Adrenal gland (tissue), 9 donors: ENCODE measurements at regions not wholly inside any gene's neighbourhood (a gene's known extent, or its start where the extent isn't known, plus 50 kb on each side); places are given as distances from the start of the nearest gene placed in this dataset.

ENCODE experiments used
- DNase-seq, 7 donors: peaks; one replicate each; pipeline ENCODE4 v3.0.0-alpha.2; 2019 to 2020
- H3K27ac ChIP-seq, 5 donors: fragments of 200-600 bp; sonication (generic) in 4 of 5; 1 replicate in 3 of 5; 2 replicates in 2 of 5; pipeline versions ENCODE4 v1.5.1 to v1.8.0; 2016 to 2020; ENCODE audit warnings: mild to moderate bottlenecking in 1 of 5
- H3K27me3 ChIP-seq: fragments of 200-600 bp; 2 replicates; pipeline ENCODE4 v1.8.0; 2021
- H3K36me3 ChIP-seq, 2 donors: fragments of 200-600 bp; replicated peaks in 1 of 2; 1 replicate in 1 of 2; 2 replicates in 1 of 2; pipeline versions ENCODE4 v1.5.1 to v1.8.0; 2018 to 2022
- H3K4me1 ChIP-seq, 2 donors: fragments of 200-600 bp; replicated peaks in 1 of 2; 1 replicate in 1 of 2; 2 replicates in 1 of 2; pipeline versions ENCODE4 v1.5.1 to v1.8.0; 2018 to 2021
- H3K4me3 ChIP-seq, 4 donors: fragments of 200-600 bp; sonication (generic) in 3 of 4; one replicate each; pipeline ENCODE4 v1.5.1; 2016 to 2018
- H3K9me3 ChIP-seq, 3 donors: fragments of 200-600 bp; sonication (generic) in 1 of 3; replicated peaks in 1 of 3; 1 replicate in 2 of 3; 2 replicates in 1 of 3; pipeline versions ENCODE4 v1.5.1 to v1.8.0; 2016 to 2021
- CTCF ChIP-seq, 6 experiments: fragments of 450-650 bp in 4 of 6; fragments of 200-600 bp in 2 of 6; sonication (generic) in 1 of 6; IDR thresholded peaks; 1 replicate in 5 of 6; 2 replicates in 1 of 6; pipeline versions ENCODE4 v1.5.1 to v1.8.0; 2016 to 2021; ENCODE audit warnings: antibody characterized with exemption in 6 of 6, mild to moderate bottlenecking in 2 of 6, moderate library complexity in 1 of 6
- POLR2A ChIP-seq, 2 donors: fragments of 450-650 bp; IDR thresholded peaks; one replicate each; pipeline ENCODE4 v1.6.1; 2017; ENCODE audit warnings: antibody characterized with exemption in 2 of 2, mild to moderate bottlenecking in 2 of 2, moderate library complexity in 1 of 2
- WGBS, 4 donors: extraction: QIAGEN DNeasy Blood & Tissue Kit in 2 of 4; methylation state at CpG; one replicate each; pipeline versions ENCODE4 v1.1.5 to v1.1.7; 2013 to 2017; 5-methylcytosine and 5-hydroxymethylcytosine counted together
- intact Hi-C, 2 donors: fragments of 100-400 bp; cut with DNase I; formaldehyde crosslinking; loops; one replicate each; pipeline versions ENCODE4 v1.14.1 to v1.15.0; 2022 to 2023
- donor health status: healthy with polysubstance abuse.
- donor health status: Bipolar disorder and iron deficiency.
- donor health status: DM: yes; HTN: yes; CAD: no.
- donor health status: DM: no; HTN: no; CAD: no.
- donor health status: DM: no; HTN: no; CAD: no.

GRCh38 chr3:64353226-64353625, 128.0 kb upstream of the PRICKLE2 start:
- no peak overlapping the region for H3K4me3 ChIP-seq
- peaks cover 0 to 38% of the 10 kb centered on the region in 2 donors for H3K4me1 ChIP-seq
- no peaks in the 10 kb centered on the region for H3K9me3 ChIP-seq
- WGBS, 4 donors = 77 to 84% (median 79%) methylated on average over 6 of the region's 6 CpGs
- no peaks in the 10 kb centered on the region for H3K27me3 ChIP-seq
- TF ChIP-seq POLR2A (IDR thresholded peaks at IDR 0.05) (no peak), CTCF (IDR thresholded peaks at IDR 0.05) (no peak)
- intact Hi-C loops = no loop called here
- no peak for DNase-seq
- H3K27ac ChIP-seq = no peak overlapping the region
- no peaks in the 10 kb centered on the region for H3K36me3 ChIP-seq

GRCh38 chr3:64352639-64352992, 127.3 kb upstream of the PRICKLE2 start:
- TF ChIP-seq POLR2A (IDR thresholded peaks at IDR 0.05) = no peak
- TF ChIP-seq CTCF (IDR thresholded peaks at IDR 0.05) = no peak
- peak overlapping the region in 1 of 5 donors; percentile 24 for H3K27ac ChIP-seq
- no peak for DNase-seq
- intact Hi-C loops = no loop called here
- H3K36me3 ChIP-seq = no peaks in the 10 kb centered on the region
- H3K27me3 ChIP-seq = no peaks in the 10 kb centered on the region
- 68 to 89% (median 76%) methylated on average over 1 of the region's 1 CpG for WGBS, 4 donors
- no peak overlapping the region for H3K4me3 ChIP-seq
- no peaks in the 10 kb centered on the region for H3K9me3 ChIP-seq
- H3K4me1 ChIP-seq = peaks cover 0 to 38% of the 10 kb centered on the region in 2 donors

- Histone ChIP-seq H3K4me1 (peaks cover 0 to 38% of the 10 kb centered on the region in 2 donors), H3K36me3 (no peaks in the 10 kb centered on the region), H3K9me3 (no peaks in the 10 kb centered on the region), H3K27me3 (no peaks in the 10 kb centered on the region), H3K4me3 (no peak overlapping the region), H3K27ac (peak overlapping the region in 2 of 5 donors; percentile 24 to 31)
- WGBS, 4 donors = 60 to 69% (median 61%) methylated on average over 7 of the region's 7 CpGs
- no peak for TF ChIP-seq CTCF (IDR thresholded peaks at IDR 0.05)
- TF ChIP-seq POLR2A (IDR thresholded peaks at IDR 0.05) = no peak
- intact Hi-C loops = no loop called here
- DNase-seq = peak in 6 of 7 donors; percentile 33 to 67 (median 36)
Measured at GRCh38 chr3:64351713-64352638, 126.7 kb upstream of the PRICKLE2 start.

GRCh38 chr3:64349551-64349950, 124.3 kb upstream of the PRICKLE2 start:
- TF ChIP-seq CTCF (IDR thresholded peaks at IDR 0.05) (no peak), POLR2A (IDR thresholded peaks at IDR 0.05) (no peak)
- H3K4me3 ChIP-seq = no peak overlapping the region
- no peak overlapping the region for H3K27ac ChIP-seq
- 28 to 53% (median 33%) methylated on average over 6 of the region's 6 CpGs for WGBS, 4 donors
- H3K36me3 ChIP-seq = no peaks in the 10 kb centered on the region
- H3K9me3 ChIP-seq = no peaks in the 10 kb centered on the region
- no peak for DNase-seq
- H3K27me3 ChIP-seq = no peaks in the 10 kb centered on the region
- H3K4me1 ChIP-seq = peaks cover 0 to 43% of the 10 kb centered on the region in 2 donors
- intact Hi-C loops = no loop called here
